Neuronal stem cell (in vitro differentiated cells): ENCODE measurements at regions not wholly inside any gene's neighbourhood (a gene's known extent, or its start where the extent isn't known, plus 50 kb on each side); places are given as distances from the start of the nearest gene placed in this dataset.
"Not testable (repeated sequence)": the region's sequence is repeated elsewhere in the genome, so short reads cannot be mapped to it uniquely, and the experiment has no call there.

Experiments used
- DNase-seq: peaks from one replicate; pipeline ENCODE4 v3.0.0-alpha.2; 2013; ENCODE audit warnings: low spot score
- H2AFZ ChIP-seq: one replicate; pipeline ENCODE4 v1.6.1; 2013; ENCODE audit warnings: mild to moderate bottlenecking, low read length, inconsistent platforms
- H2AK5ac ChIP-seq: 2 replicates; pipeline ENCODE4 v1.6.1; 2013; ENCODE audit warnings: low read depth, mild to moderate bottlenecking, inconsistent platforms, low read length, moderate library complexity, mixed read lengths
- H2BK120ac ChIP-seq: 2 replicates; pipeline ENCODE4 v1.6.1; 2013; ENCODE audit warnings: low read depth, mild to moderate bottlenecking, inconsistent platforms, low read length, moderate library complexity, mixed read lengths
- H2BK12ac ChIP-seq: one replicate; pipeline ENCODE4 v1.6.1; 2013; ENCODE audit warnings: low read length, inconsistent platforms
- H2BK15ac ChIP-seq: 2 replicates; pipeline ENCODE4 v1.6.1; 2013; ENCODE audit warnings: mild to moderate bottlenecking, low read length, inconsistent platforms, mixed read lengths
- H2BK5ac ChIP-seq: one replicate; pipeline ENCODE4 v1.6.1; 2013; ENCODE audit warnings: inconsistent platforms, mild to moderate bottlenecking, low read length, moderate library complexity
- H3K14ac ChIP-seq: one replicate; pipeline ENCODE4 v1.6.1; 2013; ENCODE audit warnings: low read length, inconsistent platforms
- H3K18ac ChIP-seq: 2 replicates; pipeline ENCODE4 v1.6.1; 2013; ENCODE audit warnings: low read length, inconsistent platforms
- H3K23ac ChIP-seq: 2 replicates; pipeline ENCODE4 v1.6.1; 2013; ENCODE audit warnings: low read depth, mild to moderate bottlenecking, mixed read lengths, low read length, inconsistent platforms; ENCODE audit not compliant: poor library complexity
- H3K27ac ChIP-seq: replicated peaks from 3 replicates; pipeline ENCODE4 v1.5.1; 2013; ENCODE audit warnings: low read length, inconsistent platforms
- H3K27me3 ChIP-seq, 3 experiments: 2 replicates each; pipeline ENCODE4 v1.6.1; 2013; ENCODE audit warnings: low read length in 3 of 3, mild to moderate bottlenecking in 2 of 3, inconsistent platforms in 1 of 3, low read depth in 1 of 3, mixed read lengths in 1 of 3, moderate library complexity in 1 of 3; ENCODE audit not compliant: control insufficient read depth in 3 of 3, insufficient read depth in 3 of 3
- H3K36me3 ChIP-seq, 2 donors: replicated peaks in 1 of 2; 2 replicates each; pipeline ENCODE4 v1.6.1; 2013; ENCODE audit warnings: low read length in 2 of 2; ENCODE audit not compliant: control insufficient read depth in 2 of 2, insufficient read depth in 2 of 2
- H3K4ac ChIP-seq: 2 replicates; pipeline ENCODE4 v1.6.1; 2013; ENCODE audit warnings: inconsistent platforms, mild to moderate bottlenecking, low read length, moderate library complexity
- H3K4me1 ChIP-seq, 2 donors: 1 replicate in 1 of 2; 2 replicates in 1 of 2; pipeline ENCODE4 v1.6.1; 2013; ENCODE audit warnings: low read length in 2 of 2, low read depth in 1 of 2; ENCODE audit not compliant: control insufficient read depth in 2 of 2, insufficient read depth in 1 of 2
- H3K4me2 ChIP-seq: one replicate; pipeline ENCODE4 v1.6.1; 2013; ENCODE audit warnings: mild to moderate bottlenecking, low read length, inconsistent platforms; ENCODE audit not compliant: insufficient read depth, poor library complexity, severe bottlenecking
- H3K4me3 ChIP-seq, 2 donors: 2 replicates each; pipeline ENCODE4 v1.5.1; 2013; ENCODE audit warnings: low read length in 2 of 2, mild to moderate bottlenecking in 2 of 2, inconsistent platforms in 1 of 2, moderate library complexity in 1 of 2
- H3K79me1 ChIP-seq: one replicate; pipeline ENCODE4 v1.6.1; 2013; ENCODE audit warnings: low read depth, mild to moderate bottlenecking, inconsistent platforms, low read length, moderate library complexity
- H3K9ac ChIP-seq: one replicate; pipeline ENCODE4 v1.6.1; 2013; ENCODE audit warnings: mild to moderate bottlenecking, low read depth, low read length, inconsistent platforms; ENCODE audit not compliant: poor library complexity
- H3K9me3 ChIP-seq, 2 donors: replicated peaks in 1 of 2; 2 replicates each; pipeline versions ENCODE3 to v1.6.1; 2013; ENCODE audit warnings: low read length in 2 of 2, mild to moderate bottlenecking in 2 of 2, inconsistent platforms in 1 of 2, low read depth in 1 of 2, mixed read lengths in 1 of 2, moderate library complexity in 1 of 2; ENCODE audit not compliant: control insufficient read depth in 2 of 2, insufficient read depth in 1 of 2
- H4K8ac ChIP-seq: one replicate; pipeline ENCODE4 v1.6.1; 2013; ENCODE audit warnings: low read depth, mild to moderate bottlenecking, inconsistent platforms, low read length, moderate library complexity
- H4K91ac ChIP-seq: one replicate; pipeline ENCODE4 v1.6.1; 2013; ENCODE audit warnings: low read length, low read depth, mild to moderate bottlenecking, inconsistent platforms; ENCODE audit not compliant: poor library complexity
- WGBS, 2 donors: extraction: QIAGEN DNeasy Blood & Tissue Kit; methylation state at CpG; one replicate each; pipeline ENCODE4 v1.1.7; 2013; ENCODE audit warnings: missing lambda C conversion rate in 2 of 2, mixed read lengths in 1 of 2; ENCODE audit not compliant: insufficient read length in 2 of 2, insufficient replicate concordance in 1 of 2; ENCODE audit errors: extremely low coverage in 2 of 2; 5-methylcytosine and 5-hydroxymethylcytosine counted together

DNA sequence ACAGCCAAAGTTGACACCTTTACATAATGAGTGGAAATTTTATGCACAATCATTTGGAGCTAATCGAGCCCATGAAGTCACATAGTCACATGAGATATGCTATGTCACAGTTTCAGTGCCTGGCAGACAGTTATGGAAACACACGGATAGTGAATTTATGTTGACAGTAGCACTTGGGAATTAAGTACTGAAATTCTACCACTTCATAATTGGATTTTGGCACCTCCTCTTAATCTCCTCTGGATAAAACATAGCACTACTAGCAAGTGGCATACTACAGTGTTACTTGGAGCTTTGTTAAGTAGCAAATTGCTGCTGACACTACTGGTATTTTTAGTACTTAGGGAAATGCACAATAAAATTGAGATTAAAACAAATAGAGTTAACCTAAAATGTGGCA lies 1679.4 kb downstream of the OTOL1 start:
- no peak overlapping the region for H2AK5ac ChIP-seq
- no peak overlapping the region for H4K8ac ChIP-seq
- H3K4me1 ChIP-seq: no peaks in the 10 kb centered on the region
- no peaks in the 10 kb centered on the region for H3K27me3 ChIP-seq
- no peaks in the 10 kb centered on the region for H3K79me1 ChIP-seq
- H3K4ac ChIP-seq: no peak overlapping the region
- H3K9ac ChIP-seq: no peak overlapping the region
- no peak overlapping the region for H3K14ac ChIP-seq
- H2AFZ ChIP-seq: no peak overlapping the region
- no peak for DNase-seq
- no peak overlapping the region for H3K18ac ChIP-seq
- no CpG with 5 or more reads among the region's 2 CpGs for whole genome bisulfite sequencing, 2 donors
- H2BK120ac ChIP-seq: no peak overlapping the region
- peaks cover 0 to 1% of the 10 kb centered on the region in 2 donors for H3K9me3 ChIP-seq
- H3K36me3 ChIP-seq: no peaks in the 10 kb centered on the region
- no peak overlapping the region for H3K4me2 ChIP-seq
- H3K27ac ChIP-seq: no peak overlapping the region
- H2BK5ac ChIP-seq: no peak overlapping the region
- no peak overlapping the region for H2BK15ac ChIP-seq
- no peak overlapping the region for H4K91ac ChIP-seq
- H3K4me3 ChIP-seq: no peak overlapping the region
- no peak overlapping the region for H3K23ac ChIP-seq
- H2BK12ac ChIP-seq: no peak overlapping the region

- not testable (repeated sequence) for H2AK5ac ChIP-seq, H2BK12ac ChIP-seq, H3K4ac ChIP-seq, H3K9me3 ChIP-seq, H3K4me3 ChIP-seq, DNase-seq, H3K23ac ChIP-seq, H3K27me3 ChIP-seq, H4K91ac ChIP-seq, H3K18ac ChIP-seq, H3K79me1 ChIP-seq, H2BK120ac ChIP-seq, H3K4me1 ChIP-seq, H3K36me3 ChIP-seq, H3K14ac ChIP-seq, H2BK5ac ChIP-seq, H2BK15ac ChIP-seq, H3K27ac ChIP-seq, H3K9ac ChIP-seq, H2AFZ ChIP-seq, H4K8ac ChIP-seq, H3K4me2 ChIP-seq
- WGBS, 2 donors: no CpG with 5 or more reads among the region's 3 CpGs
These were observed 1675.9 kb downstream of the OTOL1 start for GRCh38 chr3:163172513-163172912.

GRCh38 chr3:163166197-163166596 lies 1669.6 kb downstream of the OTOL1 start:
- H2BK12ac ChIP-seq: no peak overlapping the region

GRCh38 chr3:163159306-163159705 lies 1662.7 kb downstream of the OTOL1 start:
- Histone ChIP-seq H3K23ac (no peak overlapping the region), H3K4ac (no peak overlapping the region), H2AFZ (no peak overlapping the region), H2BK5ac (no peak overlapping the region), H3K4me1 (no peaks in the 10 kb centered on the region), H3K36me3 (no peaks in the 10 kb centered on the region), H2BK120ac (no peak overlapping the region), H3K4me3 (no peak overlapping the region), H3K9ac (no peak overlapping the region), H3K18ac (no peak overlapping the region), H2BK12ac (no peak overlapping the region), H2BK15ac (no peak overlapping the region), H4K8ac (no peak overlapping the region), H2AK5ac (no peak overlapping the region), H3K9me3 (peaks cover 0 to 3% of the 10 kb centered on the region in 2 donors), H4K91ac (no peak overlapping the region), H3K79me1 (no peaks in the 10 kb centered on the region), H3K27me3 (no peaks in the 10 kb centered on the region), H3K27ac (no peak overlapping the region), H3K4me2 (no peak overlapping the region), H3K14ac (no peak overlapping the region)
- no CpG with 5 or more reads among the region's 2 CpGs for WGBS, 2 donors
- DNase-seq: no peak

More at GRCh38 chr3:163166197-163166596, 1669.6 kb downstream of the OTOL1 start:
- Histone ChIP-seq H3K14ac (no peak overlapping the region), H2BK120ac (no peak overlapping the region), H3K9me3 (peaks cover 0 to 3% of the 10 kb centered on the region in 2 donors), H3K27ac (no peak overlapping the region), H3K4ac (no peak overlapping the region), H3K9ac (no peak overlapping the region), H3K4me2 (no peak overlapping the region), H3K23ac (no peak overlapping the region), H3K4me3 (no peak overlapping the region), H3K4me1 (no peaks in the 10 kb centered on the region), H3K27me3 (no peaks in the 10 kb centered on the region), H4K8ac (no peak overlapping the region), H3K18ac (no peak overlapping the region), H3K79me1 (no peaks in the 10 kb centered on the region), H2BK5ac (no peak overlapping the region), H2AK5ac (no peak overlapping the region), H2AFZ (no peak overlapping the region), H3K36me3 (no peaks in the 10 kb centered on the region), H2BK15ac (no peak overlapping the region), H4K91ac (no peak overlapping the region)
- WGBS, 2 donors: no CpG with 5 or more reads among the region's 1 CpG
- DNase-seq: no peak
